Stomach (tissue), 8 donors: ENCODE measurements at regions not wholly inside any gene's neighbourhood (a gene's known extent, or its start where the extent isn't known, plus 50 kb on each side); places are given as distances from the start of the nearest gene placed in this dataset.

Experiments
- DNase-seq, 2 donors: peaks; one replicate each; pipeline versions ENCODE4 v3.0.0 to v3.0.0-alpha.2; 2013 to 2019
- H3K27ac ChIP-seq, 5 donors: fragments of 200-600 bp in 4 of 5; sonication (generic) in 4 of 5; one replicate each; pipeline ENCODE4 v1.5.1; 2013 to 2019; ENCODE audit warnings: mild to moderate bottlenecking in 1 of 5, moderate library complexity in 1 of 5
- H3K27me3 ChIP-seq, 3 donors: fragments of 200-600 bp; sonication (generic); one replicate each; pipeline ENCODE4 v1.5.1; 2017 to 2019; ENCODE audit warnings: mixed run types in 1 of 3
- H3K36me3 ChIP-seq, 4 donors: fragments of 200-600 bp; sonication (generic); 1 replicate in 3 of 4; 2 replicates in 1 of 4; pipeline ENCODE4 v1.5.1; 2016 to 2019
- H3K4me1 ChIP-seq, 4 donors: fragments of 200-600 bp; sonication (generic); one replicate each; pipeline ENCODE4 v1.5.1; 2016 to 2019
- H3K4me3 ChIP-seq, 4 donors: fragments of 200-600 bp; sonication (generic) in 3 of 4; one replicate each; pipeline ENCODE4 v1.5.1; 2016 to 2019; ENCODE audit warnings: mild to moderate bottlenecking in 1 of 4
- H3K9me3 ChIP-seq, 4 donors: fragments of 200-600 bp; sonication (generic); one replicate each; pipeline ENCODE4 v1.5.1; 2016 to 2019
- EP300 ChIP-seq: sonication (generic); formaldehyde crosslinking; IDR thresholded peaks from one replicate; pipeline ENCODE4 v1.6.1; 2017; ENCODE audit warnings: antibody characterized with exemption
- POLR2A ChIP-seq, 4 donors: fragments of 450-650 bp; IDR thresholded peaks; one replicate each; pipeline ENCODE4 v1.6.1; 2016; ENCODE audit warnings: antibody characterized with exemption in 4 of 4, control low read depth in 2 of 4, mild to moderate bottlenecking in 1 of 4, moderate library complexity in 1 of 4
- POLR2AphosphoS5 ChIP-seq, 3 donors: sonication (generic); formaldehyde crosslinking; IDR thresholded peaks; one replicate each; pipeline ENCODE4 v1.6.1; 2016; ENCODE audit warnings: antibody characterized with exemption in 3 of 3
- WGBS, 5 donors: extraction: QIAGEN DNeasy Blood & Tissue Kit in 3 of 5; methylation state at CpG; one replicate each; pipeline versions ENCODE4 v1.1.5 to v1.1.7; 2013 to 2018; 5-methylcytosine and 5-hydroxymethylcytosine counted together
- intact Hi-C: fragments of 100-400 bp; cut with DNase I; formaldehyde crosslinking; loops from one replicate; pipeline ENCODE4 v1.15.1; 2023; ENCODE audit warnings: low total_unique reads
- TF ChIP-seq, protein P1 (sequence below), 7 experiments: fragments of 450-650 bp in 4 of 7; fragments of 200-600 bp in 3 of 7; sonication (generic) in 3 of 7; IDR thresholded peaks; one replicate each; pipeline ENCODE4 v1.5.1; 2016 to 2019; ENCODE audit warnings: antibody characterized with exemption in 7 of 7, control low read depth in 2 of 7, mild to moderate bottlenecking in 1 of 7
- donor health status: healthy with polysubstance abuse.
- donor health status: Bipolar disorder and iron deficiency.
- donor health status: healthy.

DNA sequence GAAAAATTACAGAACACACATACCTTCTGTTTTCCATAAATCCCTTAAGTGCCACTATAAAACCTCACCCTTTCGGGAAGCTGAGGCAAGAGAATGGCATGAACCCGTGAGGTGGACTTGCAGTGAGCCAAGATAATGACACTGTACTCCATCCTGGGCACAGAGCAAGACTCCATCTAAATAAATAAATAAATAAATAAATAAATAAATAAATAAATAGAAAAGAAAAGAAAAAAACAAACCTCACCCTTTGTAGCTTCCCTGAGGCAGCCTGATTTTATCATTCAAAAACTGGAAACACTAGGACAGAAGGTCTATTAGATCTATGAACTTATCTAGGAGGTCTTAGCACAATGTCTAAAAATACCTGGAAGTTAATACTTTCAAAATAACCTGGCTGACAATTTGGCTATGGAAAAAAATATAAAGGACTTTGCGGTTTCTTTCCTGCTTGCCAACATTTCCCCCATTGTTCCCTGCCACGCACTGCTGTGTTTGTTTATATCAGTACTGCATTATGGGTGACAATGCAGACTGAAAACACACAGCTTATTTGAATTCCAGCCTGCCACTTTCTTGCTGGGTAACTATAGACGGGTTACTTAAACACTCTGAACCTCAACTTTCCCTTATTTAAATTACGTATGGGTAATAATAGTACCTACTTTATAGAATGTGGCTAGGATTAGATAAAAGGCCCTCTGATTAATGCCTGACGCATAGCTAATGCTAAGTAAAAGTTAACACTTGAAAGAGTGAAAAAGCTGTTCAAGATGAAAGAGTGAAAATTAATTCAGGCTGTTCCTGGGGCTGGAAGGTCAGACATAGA, 313.0 kb downstream of the RDH14 start:
- WGBS, 5 donors = 46 to 64% (median 53%) methylated on average over 7 of the region's 7 CpGs
- H3K4me1 ChIP-seq = no peaks in the 10 kb centered on the region
- TF ChIP-seq EP300 (no peak), POLR2AphosphoS5 (IDR thresholded peaks at IDR 0.05) (no peak), POLR2A (IDR thresholded peaks at IDR 0.05) (no peak)
- TF ChIP-seq, protein P1, sequence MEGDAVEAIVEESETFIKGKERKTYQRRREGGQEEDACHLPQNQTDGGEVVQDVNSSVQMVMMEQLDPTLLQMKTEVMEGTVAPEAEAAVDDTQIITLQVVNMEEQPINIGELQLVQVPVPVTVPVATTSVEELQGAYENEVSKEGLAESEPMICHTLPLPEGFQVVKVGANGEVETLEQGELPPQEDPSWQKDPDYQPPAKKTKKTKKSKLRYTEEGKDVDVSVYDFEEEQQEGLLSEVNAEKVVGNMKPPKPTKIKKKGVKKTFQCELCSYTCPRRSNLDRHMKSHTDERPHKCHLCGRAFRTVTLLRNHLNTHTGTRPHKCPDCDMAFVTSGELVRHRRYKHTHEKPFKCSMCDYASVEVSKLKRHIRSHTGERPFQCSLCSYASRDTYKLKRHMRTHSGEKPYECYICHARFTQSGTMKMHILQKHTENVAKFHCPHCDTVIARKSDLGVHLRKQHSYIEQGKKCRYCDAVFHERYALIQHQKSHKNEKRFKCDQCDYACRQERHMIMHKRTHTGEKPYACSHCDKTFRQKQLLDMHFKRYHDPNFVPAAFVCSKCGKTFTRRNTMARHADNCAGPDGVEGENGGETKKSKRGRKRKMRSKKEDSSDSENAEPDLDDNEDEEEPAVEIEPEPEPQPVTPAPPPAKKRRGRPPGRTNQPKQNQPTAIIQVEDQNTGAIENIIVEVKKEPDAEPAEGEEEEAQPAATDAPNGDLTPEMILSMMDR (IDR thresholded peaks at IDR 0.05) = no peak
- no peaks in the 10 kb centered on the region for H3K27me3 ChIP-seq
- no peak overlapping the region for H3K27ac ChIP-seq
- no peaks in the 10 kb centered on the region for H3K36me3 ChIP-seq
- DNase-seq = peak in 1 of 2 donors; percentile 4
- intact Hi-C loops = no loop called here
- no peaks in the 10 kb centered on the region for H3K9me3 ChIP-seq
- H3K4me3 ChIP-seq = no peak overlapping the region

DNA sequence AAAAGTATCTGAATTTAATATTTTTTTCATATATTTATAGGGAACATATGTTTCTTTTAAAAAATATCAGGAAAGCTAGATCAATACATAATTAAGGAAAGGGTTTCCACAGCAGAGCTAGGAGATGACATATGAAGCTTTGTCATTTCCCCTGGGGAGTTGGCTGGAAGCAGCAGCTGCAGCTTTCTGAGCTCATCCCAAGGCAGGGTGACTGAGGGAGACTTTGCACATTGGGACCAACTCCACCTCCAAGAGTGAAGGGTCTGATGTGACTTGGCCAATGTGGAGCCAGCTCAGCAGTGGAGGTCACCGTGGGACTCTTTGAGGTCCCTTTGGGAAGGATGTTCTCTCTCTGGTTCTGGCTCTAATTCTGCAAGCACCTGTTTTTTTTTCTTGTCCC, 315.1 kb downstream of the RDH14 start:
- Histone ChIP-seq H3K4me1 (no peaks in the 10 kb centered on the region), H3K9me3 (no peaks in the 10 kb centered on the region), H3K4me3 (no peak overlapping the region), H3K27ac (no peak overlapping the region), H3K36me3 (no peaks in the 10 kb centered on the region), H3K27me3 (no peaks in the 10 kb centered on the region)
- DNase-seq = no peak
- TF ChIP-seq EP300 (no peak), POLR2A (IDR thresholded peaks at IDR 0.05) (no peak)
- TF ChIP-seq, protein P1 (IDR thresholded peaks at IDR 0.05) = no peak
- WGBS, 5 donors = 71 to 88% (median 84%) methylated on average over 1 of the region's 1 CpG
- intact Hi-C loops = no loop called here

DNA sequence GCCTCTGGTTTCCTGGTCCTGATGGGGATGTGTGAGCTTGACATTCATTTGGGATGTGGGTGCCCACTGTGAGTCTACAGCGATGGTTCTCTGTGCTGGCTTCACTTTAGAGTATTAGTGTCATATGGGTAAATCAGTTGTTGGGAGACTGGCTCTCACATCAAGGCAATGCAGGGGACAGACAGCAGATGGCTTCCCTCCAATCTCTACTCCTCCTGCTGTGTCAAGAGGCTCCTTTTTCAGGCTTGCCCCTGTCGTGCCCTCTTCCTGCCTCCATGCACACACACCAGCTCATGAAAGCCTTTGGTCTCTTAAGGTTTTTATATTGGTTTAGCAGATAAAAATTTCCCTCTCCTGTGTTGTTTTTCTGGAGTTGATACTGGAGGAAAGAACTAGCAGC, 315.6 kb downstream of the RDH14 start:
- Histone ChIP-seq H3K9me3 (no peaks in the 10 kb centered on the region), H3K27ac (no peak overlapping the region), H3K27me3 (no peaks in the 10 kb centered on the region), H3K4me3 (no peak overlapping the region), H3K36me3 (no peaks in the 10 kb centered on the region), H3K4me1 (no peaks in the 10 kb centered on the region)
- intact Hi-C loops = no loop called here
- no peak for DNase-seq
- TF ChIP-seq POLR2A (IDR thresholded peaks at IDR 0.05) = no peak
- TF ChIP-seq, protein P1 (IDR thresholded peaks at IDR 0.05) = no peak
- TF ChIP-seq EP300 = no peak
- TF ChIP-seq POLR2AphosphoS5 (IDR thresholded peaks at IDR 0.05) = no peak
- 42 to 58% (median 43%) methylated on average over 2 of the region's 2 CpGs for WGBS, 5 donors

DNA sequence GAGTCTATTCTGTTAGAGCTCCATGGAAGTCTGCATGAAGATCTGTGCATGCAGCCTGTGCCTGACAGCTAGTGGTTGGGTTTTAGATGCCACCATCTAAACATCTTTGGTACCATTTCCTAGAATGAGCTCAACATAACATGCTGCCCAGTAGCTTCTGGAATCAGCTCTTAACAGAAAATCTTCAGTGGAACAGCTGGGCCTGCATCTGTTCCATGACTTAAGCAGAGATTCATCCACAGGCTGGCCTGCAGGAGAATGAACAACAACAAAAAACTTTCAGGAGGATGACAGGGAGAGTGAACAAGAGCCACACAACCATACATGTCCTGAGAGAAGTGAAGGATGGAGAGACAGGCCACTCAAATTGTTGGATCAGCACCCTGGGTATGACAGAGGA, 316.6 kb downstream of the RDH14 start:
- Histone ChIP-seq H3K27ac (no peak overlapping the region), H3K4me3 (no peak overlapping the region), H3K27me3 (no peaks in the 10 kb centered on the region), H3K4me1 (no peaks in the 10 kb centered on the region), H3K36me3 (no peaks in the 10 kb centered on the region), H3K9me3 (no peaks in the 10 kb centered on the region)
- TF ChIP-seq POLR2AphosphoS5 (IDR thresholded peaks at IDR 0.05) (no peak), POLR2A (IDR thresholded peaks at IDR 0.05) (no peak), EP300 (no peak)
- TF ChIP-seq, protein P1 (IDR thresholded peaks at IDR 0.05) = no peak
- DNase-seq = no peak
- intact Hi-C loops = no loop called here
